Left lung (tissue), 4 donors: ENCODE measurements at regions not wholly inside any gene's neighbourhood (a gene's known extent, or its start where the extent isn't known, plus 50 kb on each side); places are given as distances from the start of the nearest gene placed in this dataset.

Source experiments
- ATAC-seq: fragments of 200-7000 bp; cut with Tn5 transposase; one replicate; pipeline ENCODE4 v1.9.1; 2020; ENCODE audit warnings: moderate library complexity
- DNase-seq, 4 donors: peaks; one replicate each; pipeline ENCODE4 v3.0.0-alpha.2; 2013 to 2020
- H3K27ac ChIP-seq, 2 donors: fragments of 200-600 bp; sonication (generic) in 1 of 2; one replicate each; pipeline versions ENCODE4 v1.5.0 to v1.8.0; 2020 to 2021
- H3K27me3 ChIP-seq, 2 donors: fragments of 200-600 bp; sonication (generic) in 1 of 2; one replicate each; pipeline versions ENCODE4 v1.5.0 to v1.8.0; 2020 to 2021
- H3K36me3 ChIP-seq, 2 donors: fragments of 200-600 bp; sonication (generic) in 1 of 2; one replicate each; pipeline versions ENCODE4 v1.5.0 to v1.8.0; 2020 to 2021
- H3K4me1 ChIP-seq, 2 donors: fragments of 200-600 bp; one replicate each; pipeline ENCODE4 v1.8.0; 2021
- H3K4me3 ChIP-seq, 2 donors: fragments of 200-600 bp; sonication (generic) in 1 of 2; one replicate each; pipeline versions ENCODE4 v1.5.0 to v1.8.0; 2020 to 2021; ENCODE audit warnings: mild to moderate bottlenecking in 1 of 2
- H3K9me3 ChIP-seq, 2 donors: fragments of 200-600 bp; sonication (generic) in 1 of 2; one replicate each; pipeline versions ENCODE4 v1.5.0 to v1.8.0; 2020 to 2021
- CTCF ChIP-seq, 2 donors: fragments of 200-600 bp; sonication (generic) in 1 of 2; IDR thresholded peaks; one replicate each; pipeline versions ENCODE4 v1.5.0 to v1.8.0; 2021; ENCODE audit warnings: antibody characterized with exemption in 2 of 2
- intact Hi-C, 2 donors: fragments of 100-400 bp; cut with DNase I; formaldehyde crosslinking; loops; one replicate each; pipeline versions ENCODE4 v1.11.2 to v1.14.2; 2022
- donor health status: DM: no; HTN: yes; CAD: no.
- donor health status: DM: no; HTN: no; CAD: no.

- H3K4me3 ChIP-seq = no peak overlapping the region
- ATAC-seq (no peak), DNase-seq (peak in 1 of 4 donors; percentile 7)
- no peak overlapping the region for H3K27ac ChIP-seq
- no peaks in the 10 kb centered on the region for H3K36me3 ChIP-seq
- H3K4me1 ChIP-seq = no peaks in the 10 kb centered on the region
- H3K27me3 ChIP-seq = no peaks in the 10 kb centered on the region
- no peak for TF ChIP-seq CTCF (IDR thresholded peaks at IDR 0.05)
- no peaks in the 10 kb centered on the region for H3K9me3 ChIP-seq
- intact Hi-C loops = no loop called here
Measured at GRCh38 chr18:65439188-65439587, 311.6 kb upstream of the CDH7 start.

DNA sequence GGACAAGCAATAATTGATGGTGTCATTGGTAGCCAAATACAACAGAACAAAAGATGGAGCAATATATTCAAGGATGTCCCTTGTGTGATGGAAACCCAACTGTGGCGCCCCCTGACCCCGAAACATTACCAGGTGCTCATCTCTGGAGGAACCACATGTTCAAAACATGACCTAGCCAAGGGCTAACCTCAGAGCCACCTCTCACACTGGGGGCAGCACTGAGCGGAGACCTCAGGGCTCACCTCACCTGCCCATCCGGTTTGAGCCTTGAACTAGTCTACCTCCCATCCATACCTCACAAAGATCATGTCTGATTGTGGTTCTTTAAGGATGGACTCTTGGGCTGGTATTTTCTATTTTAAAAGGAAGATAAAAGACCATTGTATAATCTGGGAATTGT lies 314.4 kb upstream of the CDH7 start:
- no peaks in the 10 kb centered on the region for H3K4me1 ChIP-seq
- H3K27ac ChIP-seq = no peak overlapping the region
- intact Hi-C loops = no loop called here

GRCh38 chr18:65435534-65435933 lies 315.3 kb upstream of the CDH7 start:
- ATAC-seq (no peak), DNase-seq (no peak)
- intact Hi-C loops = no loop called here
- H3K27ac ChIP-seq = no peak overlapping the region
- H3K36me3 ChIP-seq = no peaks in the 10 kb centered on the region
- no peaks in the 10 kb centered on the region for H3K9me3 ChIP-seq
- H3K27me3 ChIP-seq = no peaks in the 10 kb centered on the region
- H3K4me3 ChIP-seq = no peak overlapping the region
- TF ChIP-seq CTCF (IDR thresholded peaks at IDR 0.05) = no peak
- no peaks in the 10 kb centered on the region for H3K4me1 ChIP-seq

More for the DNA sequence above, 314.4 kb upstream of the CDH7 start:
- H3K4me3 ChIP-seq = no peak overlapping the region
- no peak for TF ChIP-seq CTCF (IDR thresholded peaks at IDR 0.05)
- H3K9me3 ChIP-seq = no peaks in the 10 kb centered on the region
- H3K36me3 ChIP-seq = no peaks in the 10 kb centered on the region
- no peaks in the 10 kb centered on the region for H3K27me3 ChIP-seq
- peak in 1 of 4 donors; percentile 17 for DNase-seq
- ATAC-seq = no peak

DNA sequence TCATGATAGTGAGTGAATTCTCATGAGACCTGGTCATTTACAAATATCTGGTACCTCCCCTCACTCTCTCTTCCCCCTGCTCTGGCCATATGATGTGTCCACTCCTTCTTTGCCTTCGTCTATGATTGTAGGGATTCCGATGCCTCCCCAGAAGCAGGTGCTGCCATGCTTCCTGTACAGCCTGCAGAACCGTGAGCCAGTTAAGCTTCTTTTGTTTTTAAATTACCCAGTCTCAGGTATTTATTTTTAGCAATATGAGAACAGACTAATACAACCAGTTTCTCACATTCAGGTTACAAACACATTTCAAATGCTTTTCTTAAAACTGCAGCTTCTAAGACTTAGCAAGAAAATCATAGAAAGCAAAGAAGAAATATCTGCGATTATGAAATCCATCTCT lies 321.2 kb upstream of the CDH7 start:
- ATAC-seq (no peak), DNase-seq (no peak)
- no peaks in the 10 kb centered on the region for H3K36me3 ChIP-seq
- H3K4me3 ChIP-seq = no peak overlapping the region
- no peak for TF ChIP-seq CTCF (IDR thresholded peaks at IDR 0.05)
- no peak overlapping the region for H3K27ac ChIP-seq
- H3K9me3 ChIP-seq = peaks cover 0 to 2% of the 10 kb centered on the region in 2 donors
- intact Hi-C loops = no loop called here
- H3K27me3 ChIP-seq = no peaks in the 10 kb centered on the region
- no peaks in the 10 kb centered on the region for H3K4me1 ChIP-seq

- H3K4me1 ChIP-seq = no peaks in the 10 kb centered on the region
- intact Hi-C loops = no loop called here
- ATAC-seq (no peak), DNase-seq (no peak)
- no peaks in the 10 kb centered on the region for H3K36me3 ChIP-seq
- H3K4me3 ChIP-seq = no peak overlapping the region
- H3K27ac ChIP-seq = no peak overlapping the region
- H3K9me3 ChIP-seq = peaks cover 0 to 7% of the 10 kb centered on the region in 2 donors
- no peaks in the 10 kb centered on the region for H3K27me3 ChIP-seq
- TF ChIP-seq CTCF (IDR thresholded peaks at IDR 0.05) = no peak
Measured at GRCh38 chr18:65425366-65425765, 325.4 kb upstream of the CDH7 start.
